HepG2 (cell line): ENCODE measurements at regions not wholly inside any gene's neighbourhood (a gene's known extent, or its start where the extent isn't known, plus 50 kb on each side); places are given as distances from the start of the nearest gene placed in this dataset.

Source experiments
- ZBTB43 ChIP-seq: sonication (generic); formaldehyde crosslinking; conservative IDR thresholded peaks from 2 replicates; pipeline ENCODE4 v1.4.0; 2020; ENCODE audit warnings: missing genetic modification reagents
- TF ChIP-seq, protein P1 (sequence below): sonication (generic); formaldehyde crosslinking; IDR thresholded peaks from 2 replicates; pipeline ENCODE4 v1.5.0; 2020; ENCODE audit warnings: mild to moderate bottlenecking, missing genetic modification reagents, moderate library complexity

- TF ChIP-seq, protein P1, sequence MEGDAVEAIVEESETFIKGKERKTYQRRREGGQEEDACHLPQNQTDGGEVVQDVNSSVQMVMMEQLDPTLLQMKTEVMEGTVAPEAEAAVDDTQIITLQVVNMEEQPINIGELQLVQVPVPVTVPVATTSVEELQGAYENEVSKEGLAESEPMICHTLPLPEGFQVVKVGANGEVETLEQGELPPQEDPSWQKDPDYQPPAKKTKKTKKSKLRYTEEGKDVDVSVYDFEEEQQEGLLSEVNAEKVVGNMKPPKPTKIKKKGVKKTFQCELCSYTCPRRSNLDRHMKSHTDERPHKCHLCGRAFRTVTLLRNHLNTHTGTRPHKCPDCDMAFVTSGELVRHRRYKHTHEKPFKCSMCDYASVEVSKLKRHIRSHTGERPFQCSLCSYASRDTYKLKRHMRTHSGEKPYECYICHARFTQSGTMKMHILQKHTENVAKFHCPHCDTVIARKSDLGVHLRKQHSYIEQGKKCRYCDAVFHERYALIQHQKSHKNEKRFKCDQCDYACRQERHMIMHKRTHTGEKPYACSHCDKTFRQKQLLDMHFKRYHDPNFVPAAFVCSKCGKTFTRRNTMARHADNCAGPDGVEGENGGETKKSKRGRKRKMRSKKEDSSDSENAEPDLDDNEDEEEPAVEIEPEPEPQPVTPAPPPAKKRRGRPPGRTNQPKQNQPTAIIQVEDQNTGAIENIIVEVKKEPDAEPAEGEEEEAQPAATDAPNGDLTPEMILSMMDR (CRISPR knock-in tag): no peak
- TF ChIP-seq ZBTB43 (CRISPR knock-in tag): no peak
Measured at GRCh38 chr10:62636825-62637248, 167.7 kb upstream of the ADO start.
